ENCODE measurements at regions not wholly inside any gene's neighbourhood (a gene's known extent, or its start where the extent isn't known, plus 50 kb on each side); places are given as distances from the start of the nearest gene placed in this dataset.
A peak's percentile ranks its signal among the peaks of the same experiment; 100 is the strongest.
"Not testable (repeated sequence)": the region's sequence is repeated elsewhere in the genome, so short reads cannot be mapped to it uniquely, and the experiment has no call there.

GRCh38 chr10:28967031-28967430 lies 289.7 kb downstream of the BAMBI start:
- no peak for DNase-seq

DNA sequence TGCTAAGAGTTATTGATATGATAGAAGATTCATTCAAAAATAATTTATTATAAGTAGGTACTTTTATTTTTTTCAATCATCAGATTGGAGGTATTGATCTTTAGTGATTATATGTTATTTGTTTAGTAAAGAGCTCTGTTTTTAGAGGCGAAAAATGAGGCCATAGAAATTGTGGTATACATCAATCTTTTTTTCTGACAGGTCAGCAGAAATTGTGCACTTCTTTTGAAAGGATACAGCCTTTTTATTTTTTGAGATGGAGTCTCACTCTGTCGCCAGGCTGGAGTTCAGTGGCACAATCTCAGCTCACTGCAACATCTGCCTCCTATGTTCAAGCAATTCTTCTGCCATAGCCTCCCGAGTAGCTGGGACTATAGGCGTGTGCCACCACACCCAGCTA lies 292.1 kb downstream of the BAMBI start:
- no peak for DNase-seq

- no peak for DNase-seq
These were observed 292.9 kb downstream of the BAMBI start for GRCh38 chr10:28970231-28970630.

DNA sequence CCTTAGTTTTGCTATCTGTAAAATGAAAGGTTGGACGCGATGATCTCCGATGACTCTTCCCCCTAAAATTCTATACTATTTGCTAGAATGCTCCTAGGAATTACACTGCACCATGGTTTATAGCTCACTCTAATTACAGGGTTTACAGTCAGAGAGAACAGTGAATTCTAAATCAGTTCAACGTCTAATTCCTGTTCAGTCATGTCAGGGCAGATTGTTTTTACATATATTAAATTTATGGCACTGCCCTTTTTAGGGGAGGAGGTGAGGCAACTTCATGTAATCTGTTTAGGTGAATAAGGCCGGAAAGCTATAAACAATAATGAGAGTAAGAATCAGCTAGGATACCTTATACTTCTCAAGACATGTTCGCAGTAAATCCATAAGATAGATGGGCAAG lies 293.9 kb downstream of the BAMBI start:
- no peak for DNase-seq

GRCh38 chr10:28971764-28972163 lies 294.4 kb downstream of the BAMBI start:
- no peak for DNase-seq

DNA sequence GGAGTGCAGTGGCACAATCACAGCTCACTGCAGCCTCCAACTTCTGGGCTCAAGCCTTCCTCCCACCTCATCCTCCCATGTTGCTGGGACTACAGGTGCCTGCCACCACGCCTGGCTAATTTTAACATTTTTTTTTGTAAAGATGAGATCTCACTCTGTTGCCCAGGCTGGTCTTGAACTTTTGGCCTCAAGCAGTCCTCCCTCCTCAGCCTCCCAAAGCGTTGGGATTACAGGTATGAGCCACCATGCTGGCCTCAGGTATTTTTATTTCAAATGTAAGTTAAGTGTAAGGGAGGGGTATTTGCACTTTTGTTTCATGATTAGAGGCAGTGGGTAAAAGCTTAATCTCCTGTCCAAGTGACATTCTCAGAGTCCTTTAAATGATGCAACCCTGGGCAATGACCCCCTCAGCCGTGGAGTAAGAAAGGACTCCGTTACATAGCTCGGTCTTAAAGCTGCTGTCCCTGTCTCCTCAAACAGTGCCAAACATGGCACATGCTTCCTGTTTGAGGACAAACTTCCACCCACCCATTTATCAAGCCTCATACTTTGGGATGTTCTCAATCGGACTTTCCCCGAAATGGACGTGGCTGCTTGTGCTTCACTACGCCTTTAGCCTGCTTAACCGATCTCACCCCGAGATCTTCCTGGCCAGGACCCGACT lies 296.1 kb downstream of the BAMBI start:
- DNase-seq, result no peak

DNA sequence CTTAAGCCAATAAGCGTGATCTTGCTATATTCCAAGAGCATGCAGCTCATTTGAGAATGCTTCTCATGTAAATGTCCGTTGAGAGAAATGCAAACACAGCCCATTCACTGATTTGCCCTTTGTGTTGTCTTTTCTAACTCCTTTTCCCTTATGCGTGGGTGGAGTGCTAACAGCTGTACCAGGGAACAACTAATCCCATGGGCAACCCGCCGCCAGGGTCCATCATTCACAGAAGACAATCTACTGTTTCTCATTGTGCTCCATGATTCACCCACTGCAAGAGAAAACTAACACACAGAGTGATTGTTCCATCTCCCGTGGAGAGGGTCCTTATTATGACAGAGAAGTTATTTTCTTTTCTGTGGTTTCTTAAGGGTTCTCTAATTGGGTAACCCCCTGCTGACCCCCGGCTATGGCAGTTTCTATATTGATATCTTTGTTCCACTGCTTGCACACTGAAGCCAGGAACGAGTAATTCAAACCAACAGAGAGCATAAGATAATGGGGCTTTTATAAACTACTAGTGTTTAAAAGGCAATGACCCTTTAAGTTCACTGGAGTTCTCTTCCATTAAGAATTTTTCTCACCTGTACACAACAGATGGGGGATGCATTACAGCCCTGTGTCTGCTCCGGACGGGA lies 298.7 kb downstream of the BAMBI start:
- no peak for DNase-seq

DNA sequence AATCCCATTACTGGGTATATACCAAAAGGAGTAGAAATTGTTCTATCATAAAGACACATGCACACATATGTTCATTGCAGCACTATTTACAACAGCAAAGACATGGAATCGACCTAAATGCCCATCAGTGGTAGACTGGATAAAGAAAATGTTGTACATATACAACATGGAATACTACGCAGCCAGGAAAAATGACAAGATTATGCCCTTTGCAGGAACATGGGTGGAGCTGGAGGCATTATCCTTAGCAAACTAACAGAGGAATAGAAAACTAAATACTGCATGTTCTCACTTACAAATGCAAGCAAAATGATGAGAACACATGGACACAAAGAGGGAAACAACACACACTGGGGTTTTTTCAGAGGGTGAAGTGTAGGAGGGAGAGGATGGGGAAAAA lies 300.2 kb downstream of the BAMBI start:
- DNase-seq, result no peak

DNA sequence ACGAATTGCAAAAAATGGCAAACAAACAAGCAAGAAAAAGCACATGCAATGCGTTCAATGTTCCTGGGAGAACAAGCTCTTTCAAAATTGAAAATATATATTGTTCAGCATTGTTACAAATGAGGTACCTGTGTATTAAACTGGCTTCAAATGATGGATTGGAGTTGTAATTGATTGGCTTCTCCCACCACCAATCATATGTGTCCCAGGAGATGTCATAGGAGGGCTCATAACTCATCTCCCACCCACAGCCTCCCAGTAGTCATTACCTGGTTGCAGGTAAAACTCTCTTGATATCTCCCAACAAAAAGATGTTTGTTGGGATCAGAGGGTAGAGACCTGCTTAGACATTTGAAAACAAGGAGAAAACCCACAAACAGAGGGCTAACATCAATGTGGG lies 302.9 kb downstream of the BAMBI start:
- DNase-seq, result no peak

- DNase-seq, result no peak
These were observed 303.7 kb downstream of the BAMBI start for GRCh38 chr10:28981007-28981406.

- no peak for DNase-seq
These were observed 305.7 kb downstream of the BAMBI start for GRCh38 chr10:28982974-28983373.

DNA sequence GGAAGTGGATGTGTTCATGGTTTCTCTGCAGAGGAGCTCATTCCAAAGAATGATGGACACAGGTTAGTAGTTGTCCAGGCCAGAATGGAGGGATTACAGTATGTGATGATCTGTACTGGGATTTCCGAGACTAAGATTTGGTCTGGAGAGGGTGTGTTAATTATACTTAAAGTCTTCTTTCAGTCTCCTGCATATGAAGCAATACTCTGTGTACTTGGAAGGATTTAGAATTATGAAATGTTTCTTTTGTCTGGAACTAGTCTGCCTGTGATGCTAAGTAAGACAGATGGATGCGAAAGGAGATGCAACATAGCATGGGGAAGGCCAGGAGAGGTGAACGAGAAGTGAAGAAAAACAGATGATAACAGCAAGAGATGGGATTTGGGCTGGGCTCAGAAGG lies 305.1 kb upstream of the LYZL1 start:
- DNase-seq, result no peak

DNA sequence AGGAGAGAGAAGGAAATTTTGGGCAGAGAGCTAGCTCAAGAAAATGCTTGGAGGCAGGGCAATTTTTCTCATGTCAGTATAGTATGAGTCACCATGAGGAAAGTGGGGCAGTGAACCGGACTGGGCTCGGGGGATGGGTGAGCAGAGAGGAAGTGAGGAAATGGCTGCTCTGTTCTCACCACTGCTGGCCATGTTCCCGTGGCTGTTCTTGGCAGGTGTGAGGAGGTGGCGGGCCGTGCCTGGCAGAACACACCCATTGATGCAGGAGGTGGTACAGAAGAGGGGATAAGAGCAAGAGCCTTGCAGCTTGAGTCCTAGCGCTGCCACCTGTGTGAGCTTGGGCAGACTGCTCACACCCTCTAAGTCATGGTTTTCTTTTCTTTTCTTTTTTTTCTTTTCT lies 304.4 kb upstream of the LYZL1 start:
- DNase-seq, result no peak

DNA sequence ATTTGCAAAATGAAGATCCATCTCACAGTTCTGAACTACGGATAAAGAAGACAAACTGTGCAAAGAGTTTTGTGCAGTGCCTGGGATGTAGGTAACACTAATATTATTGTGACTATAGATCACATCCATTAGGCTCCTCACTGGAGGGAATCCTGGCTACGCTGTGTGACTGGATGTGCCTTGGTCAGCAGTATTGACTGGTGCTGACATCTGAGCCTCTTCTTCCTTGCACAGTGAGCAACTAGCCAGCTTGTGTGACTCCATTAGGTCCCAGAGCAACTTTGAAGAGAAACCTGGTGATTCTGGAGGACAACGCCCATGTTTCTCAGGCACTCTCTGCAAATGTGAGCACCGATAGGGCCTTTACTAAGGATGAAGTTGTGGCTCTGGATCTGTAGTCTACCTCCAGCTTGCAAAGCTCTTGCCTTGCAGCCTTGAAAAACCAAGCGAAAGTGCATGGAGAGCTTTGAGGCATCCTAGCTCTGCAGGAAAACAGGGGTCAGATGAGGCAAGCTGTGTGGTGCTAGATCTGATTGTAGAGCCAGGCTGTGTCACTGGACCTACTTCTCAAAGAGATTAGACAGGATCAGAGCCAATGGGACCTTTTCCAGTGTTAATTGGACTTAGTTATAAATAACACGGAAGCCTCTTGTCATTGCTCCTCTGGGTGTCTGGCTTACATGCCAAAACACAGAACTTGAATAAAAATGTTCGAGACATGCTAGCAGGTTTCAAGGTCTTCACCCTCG lies 303.6 kb upstream of the LYZL1 start:
- no peak for DNase-seq

DNA sequence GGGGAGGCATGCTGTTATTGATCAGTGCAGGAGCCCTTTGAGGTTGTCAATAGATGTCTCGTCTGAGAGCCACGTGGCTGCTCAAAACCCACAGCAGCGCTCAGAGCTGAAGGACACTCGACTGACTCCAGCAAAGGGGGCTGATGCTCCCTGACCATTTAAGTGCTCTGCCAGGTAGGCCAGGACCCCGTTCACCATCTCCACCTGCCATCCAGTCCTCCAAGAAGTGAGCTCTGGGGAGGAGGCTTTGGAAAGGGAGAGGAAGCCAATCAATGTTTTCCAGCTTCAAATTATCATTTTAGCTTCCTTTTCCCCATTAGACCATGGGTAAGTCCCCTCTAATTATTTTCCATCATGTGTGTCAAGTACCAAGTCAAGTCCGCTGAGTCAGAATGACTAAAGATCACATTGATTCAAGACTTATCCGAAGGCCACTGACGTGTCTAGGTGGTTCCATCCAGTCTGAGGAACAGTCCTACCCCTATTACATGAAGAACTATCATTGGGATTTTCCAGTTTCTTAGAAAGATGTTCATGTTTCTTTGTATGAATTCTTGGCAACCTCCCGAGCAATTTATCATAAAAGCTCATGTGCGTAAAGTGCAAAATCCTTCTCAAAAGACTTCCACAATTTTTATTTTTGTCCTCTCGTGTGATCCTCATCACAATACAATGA lies 302.6 kb upstream of the LYZL1 start:
- no peak for DNase-seq

DNA sequence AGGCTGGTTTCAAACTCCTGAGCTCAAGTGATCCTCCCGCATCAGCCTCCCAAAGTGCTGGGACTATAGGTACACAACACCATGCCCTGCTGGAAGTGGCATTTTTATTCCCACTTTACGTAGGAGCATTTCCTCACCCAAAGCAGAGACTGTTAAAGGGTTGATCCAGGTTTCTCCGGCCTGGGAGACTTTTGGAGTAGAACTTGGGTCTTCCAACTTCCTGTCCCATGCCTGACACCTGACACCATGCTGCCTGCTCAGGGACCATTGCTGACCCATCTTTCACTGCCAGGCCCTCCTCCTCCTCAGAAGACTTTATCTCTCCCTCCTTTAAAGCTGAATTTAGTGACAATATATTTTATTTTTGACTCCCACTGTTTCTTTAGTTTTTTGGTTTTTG lies 302.0 kb upstream of the LYZL1 start:
- DNase-seq, result no peak

- no peak for DNase-seq
These were observed 301.1 kb upstream of the LYZL1 start for GRCh38 chr10:28987555-28988320.

DNA sequence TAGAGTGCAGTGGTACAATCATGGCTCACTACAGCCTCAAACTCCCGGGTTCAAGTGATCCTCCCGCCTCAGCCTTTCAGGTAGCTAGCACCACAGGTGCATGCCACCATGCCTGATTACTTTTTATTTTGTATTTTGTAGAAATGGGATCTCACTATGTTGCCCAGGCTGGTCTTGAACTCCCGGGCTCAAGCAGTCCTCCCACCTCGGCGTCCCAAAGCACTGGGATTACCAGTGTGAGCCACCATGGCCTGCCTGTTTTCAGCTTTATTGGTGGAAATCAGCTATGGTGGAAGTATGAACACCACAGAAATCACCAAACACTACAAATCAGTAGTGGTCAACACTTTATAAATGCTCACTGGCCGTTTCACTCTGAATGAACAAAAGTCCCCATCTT lies 299.9 kb upstream of the LYZL1 start:
- DNase-seq, result no peak

GRCh38 chr10:28991333-28992270 lies 297.3 kb upstream of the LYZL1 start:
- peak in 1 of 6 experiments; percentile 4 for DNase-seq

DNA sequence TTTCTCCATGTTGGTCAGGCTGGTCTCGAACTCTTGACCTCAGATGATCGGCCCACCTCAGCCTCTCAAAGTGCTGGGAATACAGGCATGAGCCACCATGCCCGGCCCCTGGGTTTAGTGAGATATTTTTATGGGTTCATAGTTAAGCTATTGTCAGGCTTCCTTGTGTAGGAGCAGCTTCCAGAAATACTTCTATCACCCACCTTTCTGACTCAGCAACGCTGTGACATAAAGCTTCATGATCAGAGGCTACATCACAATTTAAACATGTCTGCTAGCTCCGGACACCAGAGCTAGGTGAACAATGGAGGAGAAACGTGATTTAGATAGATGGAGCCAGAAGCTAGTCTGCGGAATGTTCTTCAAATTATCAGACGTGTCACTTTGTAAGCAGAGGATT lies 295.8 kb upstream of the LYZL1 start:
- DNase-seq, result no peak

DNA sequence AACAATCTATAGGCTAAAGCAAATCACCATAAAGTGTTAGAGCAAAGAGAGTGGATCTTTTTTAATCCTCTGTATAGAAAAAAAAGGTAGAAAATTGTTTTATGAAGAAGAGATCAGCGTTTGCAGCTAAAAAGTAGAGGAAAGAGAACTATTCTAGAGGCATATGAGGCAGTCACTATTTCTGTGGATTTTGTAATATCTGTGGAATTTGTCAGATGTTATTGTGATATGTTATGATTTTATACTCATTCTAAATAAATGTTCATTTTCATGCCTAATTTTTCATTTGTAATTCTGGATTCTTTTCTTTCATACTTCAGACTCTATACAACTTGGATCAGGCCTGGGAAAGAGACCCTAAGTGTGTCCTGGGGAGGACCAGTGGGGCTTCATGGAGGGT lies 295.0 kb upstream of the LYZL1 start:
- no peak for DNase-seq

GRCh38 chr10:28994802-28995201 lies 294.1 kb upstream of the LYZL1 start:
- DNase-seq, result not testable (repeated sequence)
